ENCODE measurements at regions not wholly inside any gene's neighbourhood (a gene's known extent, or its start where the extent isn't known, plus 50 kb on each side); places are given as distances from the start of the nearest gene placed in this dataset.

DNA sequence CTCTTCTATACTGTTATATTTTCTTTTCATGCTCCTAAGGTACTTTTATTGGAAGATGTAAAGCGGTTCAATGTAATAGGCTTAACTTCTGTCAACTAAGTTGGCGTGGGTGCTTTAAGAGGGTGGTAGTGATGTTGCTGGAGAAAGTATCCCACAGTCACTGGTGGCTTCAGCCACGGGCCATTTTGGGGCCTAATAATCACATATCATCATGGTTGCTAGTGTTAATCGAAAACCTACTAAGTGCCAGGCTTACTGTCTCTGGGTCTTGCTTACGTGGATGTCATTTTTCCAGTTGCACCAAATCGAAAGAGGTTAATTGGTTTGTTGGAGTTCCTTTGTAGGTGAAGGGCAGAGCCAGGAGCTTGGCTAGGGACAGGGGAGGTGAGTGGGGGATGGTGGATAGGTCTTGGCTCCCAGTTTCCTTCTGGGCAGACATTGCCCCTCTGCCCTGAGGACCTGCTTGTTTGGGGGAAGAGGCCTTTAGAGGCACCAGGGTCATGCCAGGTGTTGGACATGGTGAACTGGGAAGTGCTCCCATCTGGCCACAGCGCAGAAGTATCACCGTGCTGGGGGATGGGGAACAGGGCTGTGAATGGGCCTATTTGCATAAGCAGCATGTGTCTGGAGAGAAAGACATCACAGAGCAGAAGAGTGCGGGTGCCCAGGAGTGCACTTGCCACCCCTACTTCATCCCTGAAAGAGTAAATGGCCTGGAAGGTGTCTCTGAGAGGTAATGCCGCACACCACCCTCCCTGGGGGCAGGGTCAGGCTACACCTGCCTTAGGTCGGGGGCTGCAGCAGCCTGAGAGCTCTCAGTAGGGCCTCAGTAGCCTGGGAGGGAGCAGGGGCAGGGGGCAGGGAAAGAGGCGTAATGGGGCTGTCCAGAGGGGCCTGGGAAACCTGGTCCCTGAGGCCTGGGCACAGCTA, 62.4 kb upstream of the POLG start:
- no peak for FAIRE-seq
- TF ChIP-seq, protein P1, sequence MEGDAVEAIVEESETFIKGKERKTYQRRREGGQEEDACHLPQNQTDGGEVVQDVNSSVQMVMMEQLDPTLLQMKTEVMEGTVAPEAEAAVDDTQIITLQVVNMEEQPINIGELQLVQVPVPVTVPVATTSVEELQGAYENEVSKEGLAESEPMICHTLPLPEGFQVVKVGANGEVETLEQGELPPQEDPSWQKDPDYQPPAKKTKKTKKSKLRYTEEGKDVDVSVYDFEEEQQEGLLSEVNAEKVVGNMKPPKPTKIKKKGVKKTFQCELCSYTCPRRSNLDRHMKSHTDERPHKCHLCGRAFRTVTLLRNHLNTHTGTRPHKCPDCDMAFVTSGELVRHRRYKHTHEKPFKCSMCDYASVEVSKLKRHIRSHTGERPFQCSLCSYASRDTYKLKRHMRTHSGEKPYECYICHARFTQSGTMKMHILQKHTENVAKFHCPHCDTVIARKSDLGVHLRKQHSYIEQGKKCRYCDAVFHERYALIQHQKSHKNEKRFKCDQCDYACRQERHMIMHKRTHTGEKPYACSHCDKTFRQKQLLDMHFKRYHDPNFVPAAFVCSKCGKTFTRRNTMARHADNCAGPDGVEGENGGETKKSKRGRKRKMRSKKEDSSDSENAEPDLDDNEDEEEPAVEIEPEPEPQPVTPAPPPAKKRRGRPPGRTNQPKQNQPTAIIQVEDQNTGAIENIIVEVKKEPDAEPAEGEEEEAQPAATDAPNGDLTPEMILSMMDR (IDR thresholded peaks at IDR 0.05; ENCODE audit: borderline replicate concordance, extremely low read depth, insufficient read depth), result no peak
- peaks cover 25% of the 10 kb centered on the region for H3K27me3 ChIP-seq (ENCODE audit: control insufficient read depth, insufficient read depth, low read length)
- H3K9ac ChIP-seq (ENCODE audit: low read length in 3 of 3), result no peak overlapping the region
- intact Hi-C loops (cut with DNase I), result no loop called here
- no peak overlapping the region for H3K27ac ChIP-seq (ENCODE audit: low read depth in 2 of 2, low read length in 2 of 2)
- H3K4me1 ChIP-seq (ENCODE audit: control insufficient read depth in 2 of 3, insufficient read depth in 2 of 3, low read depth in 1 of 3, low read length in 3 of 3), result no peaks in the 10 kb centered on the region
- H3K4me3 ChIP-seq (ENCODE audit: low read length in 3 of 3), result no peak overlapping the region
- H3K36me3 ChIP-seq (ENCODE audit: control insufficient read depth in 2 of 3, insufficient read depth in 3 of 3, low read length in 3 of 3), result no peaks in the 10 kb centered on the region
- no peak for DNase-seq
- H3K9me3 ChIP-seq (ENCODE audit: control insufficient read depth in 2 of 3, insufficient read depth in 1 of 3, low read length in 3 of 3), result no peaks in the 10 kb centered on the region

DNA sequence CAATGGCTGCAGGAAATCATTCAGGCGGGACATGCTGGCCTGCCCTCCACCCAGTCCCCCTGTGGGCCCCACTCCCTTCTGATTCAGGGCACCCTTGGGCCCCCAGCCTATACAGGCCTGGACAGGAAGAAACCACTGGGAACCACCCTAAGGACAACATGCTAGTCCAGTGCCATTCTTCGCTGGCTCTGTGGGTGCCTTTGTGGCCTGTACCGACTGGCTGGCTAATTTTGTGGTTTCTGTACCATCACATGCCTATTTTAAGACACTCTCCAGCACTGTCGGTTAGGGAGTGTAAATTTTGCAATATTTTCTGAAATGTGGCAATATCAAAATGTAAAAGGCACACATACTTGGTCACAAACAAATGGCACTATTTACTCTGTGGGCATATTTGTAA, 61.4 kb upstream of the POLG start:
- intact Hi-C loops (cut with DNase I), result no loop called here
- TF ChIP-seq, protein P1 (IDR thresholded peaks at IDR 0.05; ENCODE audit: borderline replicate concordance, extremely low read depth, insufficient read depth), result no peak
- H3K9ac ChIP-seq (ENCODE audit: low read length in 3 of 3), result no peak overlapping the region
- no peak for DNase-seq
- no peak for FAIRE-seq
- no peak overlapping the region for H3K4me3 ChIP-seq (ENCODE audit: low read length in 3 of 3)
- peaks cover 15% of the 10 kb centered on the region for H3K27me3 ChIP-seq (ENCODE audit: control insufficient read depth, insufficient read depth, low read length)
- no peaks in the 10 kb centered on the region for H3K36me3 ChIP-seq (ENCODE audit: control insufficient read depth in 2 of 3, insufficient read depth in 3 of 3, low read length in 3 of 3)
- H3K9me3 ChIP-seq (ENCODE audit: control insufficient read depth in 2 of 3, insufficient read depth in 1 of 3, low read length in 3 of 3), result no peaks in the 10 kb centered on the region
- no peaks in the 10 kb centered on the region for H3K4me1 ChIP-seq (ENCODE audit: control insufficient read depth in 2 of 3, insufficient read depth in 2 of 3, low read depth in 1 of 3, low read length in 3 of 3)
- H3K27ac ChIP-seq (ENCODE audit: low read depth in 2 of 2, low read length in 2 of 2), result no peak overlapping the region

DNA sequence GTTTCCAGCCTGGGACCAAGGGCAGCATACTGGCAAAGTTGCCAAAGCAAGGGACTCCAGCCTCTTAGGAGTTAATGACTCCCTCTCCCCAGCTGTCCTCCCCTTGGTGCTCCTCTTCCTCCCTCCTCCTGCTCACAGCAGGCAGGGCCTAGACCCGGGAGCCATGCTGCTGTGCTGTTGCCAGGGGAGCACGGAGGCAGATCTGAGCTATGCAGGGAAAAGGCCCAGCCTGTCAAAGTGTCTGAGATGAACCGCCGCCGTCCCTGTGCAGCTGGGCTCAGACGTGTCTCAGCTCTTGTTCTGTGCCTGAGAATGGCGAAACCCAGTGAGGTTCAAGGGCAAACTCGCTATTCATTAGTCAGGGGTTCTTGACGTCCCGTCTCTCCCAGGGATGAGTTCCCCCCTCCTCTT, 60.8 kb upstream of the POLG start:
- Histone ChIP-seq H3K9me3 (ENCODE audit: control insufficient read depth in 2 of 3, insufficient read depth in 1 of 3, low read length in 3 of 3) (no peaks in the 10 kb centered on the region), H3K9ac (ENCODE audit: low read length in 3 of 3) (no peak overlapping the region), H3K27ac (ENCODE audit: low read depth in 2 of 2, low read length in 2 of 2) (no peak overlapping the region), H3K36me3 (ENCODE audit: control insufficient read depth in 2 of 3, insufficient read depth in 3 of 3, low read length in 3 of 3) (no peaks in the 10 kb centered on the region), H3K4me3 (ENCODE audit: low read length in 3 of 3) (no peak overlapping the region), H3K4me1 (ENCODE audit: control insufficient read depth in 2 of 3, insufficient read depth in 2 of 3, low read depth in 1 of 3, low read length in 3 of 3) (no peaks in the 10 kb centered on the region), H3K27me3 (ENCODE audit: control insufficient read depth, insufficient read depth, low read length) (peaks cover 10% of the 10 kb centered on the region)
- intact Hi-C loops (cut with DNase I), result no loop called here
- FAIRE-seq, result no peak
- TF ChIP-seq, protein P1 (IDR thresholded peaks at IDR 0.05; ENCODE audit: borderline replicate concordance, extremely low read depth, insufficient read depth), result no peak
- no peak for DNase-seq
